Neural cell (in vitro differentiated cells): ENCODE measurements at regions not wholly inside any gene's neighbourhood (a gene's known extent, or its start where the extent isn't known, plus 50 kb on each side); places are given as distances from the start of the nearest gene placed in this dataset.

Experiments used
- EP300 ChIP-seq: fragments of 450-650 bp; conservative IDR thresholded peaks from 2 replicates; pipeline ENCODE4 v1.6.1; 2014; ENCODE audit warnings: antibody characterized with exemption, mild to moderate bottlenecking, moderate library complexity; ENCODE audit not compliant: poor library complexity, severe bottlenecking
- EZH2 ChIP-seq: fragments of 200-600, 300-800 bp; shearing (Covaris generic), sonication (generic); IDR thresholded peaks from 2 replicates; pipeline ENCODE4 v1.6.1; 2014; ENCODE audit warnings: antibody characterized with exemption, low read length, borderline replicate concordance, mild to moderate bottlenecking; ENCODE audit not compliant: insufficient read depth, poor library complexity, severe bottlenecking
- POLR2AphosphoS5 ChIP-seq: IDR thresholded peaks from 2 replicates; pipeline ENCODE4 v1.6.1; 2012
- RAD21 ChIP-seq: fragments of 450-650 bp; conservative IDR thresholded peaks from 2 replicates; pipeline ENCODE4 v1.6.1; 2014; ENCODE audit warnings: antibody characterized with exemption, mild to moderate bottlenecking, moderate library complexity
- SMC3 ChIP-seq: fragments of 450-650 bp; conservative IDR thresholded peaks from 2 replicates; pipeline ENCODE4 v1.6.1; 2014; ENCODE audit warnings: antibody characterized with exemption, mild to moderate bottlenecking, moderate library complexity; ENCODE audit not compliant: poor library complexity
- TAF1 ChIP-seq: IDR thresholded peaks from 2 replicates; pipeline ENCODE4 v1.6.1; 2012; ENCODE audit warnings: low read depth
- TF ChIP-seq, protein P1 (sequence below): fragments of 450-650 bp; IDR thresholded peaks from 2 replicates; pipeline ENCODE4 v1.5.1; 2014; ENCODE audit warnings: antibody characterized with exemption, mild to moderate bottlenecking, moderate library complexity; ENCODE audit not compliant: poor library complexity, severe bottlenecking

DNA sequence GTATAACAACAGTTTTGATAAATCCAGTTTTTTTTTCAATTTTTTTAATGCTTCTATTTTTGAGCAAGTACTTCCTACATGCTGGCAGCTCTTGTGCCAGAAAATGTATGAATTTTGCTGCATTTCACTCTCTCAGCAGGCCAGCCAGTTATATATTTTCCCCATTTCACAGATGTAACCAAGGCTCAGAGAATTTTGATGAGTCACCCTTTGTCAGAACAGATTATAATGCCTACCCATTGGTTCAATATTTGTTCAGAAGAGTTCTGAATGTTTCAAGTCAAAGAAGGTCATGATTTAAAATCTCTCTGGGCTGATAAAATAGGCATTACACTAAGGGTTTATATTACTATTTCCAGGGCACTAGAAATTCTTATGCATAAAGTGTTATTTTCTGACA lies 452.2 kb downstream of the RWDD3 start:
- TF ChIP-seq EZH2 = no peak
- no peak for TF ChIP-seq EP300
- TF ChIP-seq, protein P1, sequence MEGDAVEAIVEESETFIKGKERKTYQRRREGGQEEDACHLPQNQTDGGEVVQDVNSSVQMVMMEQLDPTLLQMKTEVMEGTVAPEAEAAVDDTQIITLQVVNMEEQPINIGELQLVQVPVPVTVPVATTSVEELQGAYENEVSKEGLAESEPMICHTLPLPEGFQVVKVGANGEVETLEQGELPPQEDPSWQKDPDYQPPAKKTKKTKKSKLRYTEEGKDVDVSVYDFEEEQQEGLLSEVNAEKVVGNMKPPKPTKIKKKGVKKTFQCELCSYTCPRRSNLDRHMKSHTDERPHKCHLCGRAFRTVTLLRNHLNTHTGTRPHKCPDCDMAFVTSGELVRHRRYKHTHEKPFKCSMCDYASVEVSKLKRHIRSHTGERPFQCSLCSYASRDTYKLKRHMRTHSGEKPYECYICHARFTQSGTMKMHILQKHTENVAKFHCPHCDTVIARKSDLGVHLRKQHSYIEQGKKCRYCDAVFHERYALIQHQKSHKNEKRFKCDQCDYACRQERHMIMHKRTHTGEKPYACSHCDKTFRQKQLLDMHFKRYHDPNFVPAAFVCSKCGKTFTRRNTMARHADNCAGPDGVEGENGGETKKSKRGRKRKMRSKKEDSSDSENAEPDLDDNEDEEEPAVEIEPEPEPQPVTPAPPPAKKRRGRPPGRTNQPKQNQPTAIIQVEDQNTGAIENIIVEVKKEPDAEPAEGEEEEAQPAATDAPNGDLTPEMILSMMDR = no peak
- TF ChIP-seq RAD21 = no peak
- TF ChIP-seq POLR2AphosphoS5 = no peak
- TF ChIP-seq SMC3 = no peak
- no peak for TF ChIP-seq TAF1
